H1 (cell line): ENCODE measurements at regions not wholly inside any gene's neighbourhood (a gene's known extent, or its start where the extent isn't known, plus 50 kb on each side); places are given as distances from the start of the nearest gene placed in this dataset.

Source experiments
- BCL11A ChIP-seq, 2 experiments: IDR thresholded peaks; one replicate each; pipeline ENCODE4 v1.6.1; 2011; ENCODE audit warnings: low read depth in 2 of 2, low read length in 2 of 2, mild to moderate bottlenecking in 2 of 2
- CTBP2 ChIP-seq: IDR thresholded peaks from 2 replicates; pipeline ENCODE4 v1.7.0; 2011; ENCODE audit warnings: borderline replicate concordance, mild to moderate bottlenecking, moderate library complexity, mixed read lengths, low read length; ENCODE audit not compliant: insufficient read depth, insufficient read length
- HDAC6 ChIP-seq: IDR thresholded peaks from one replicate; pipeline ENCODE4 v1.7.1; 2012; ENCODE audit warnings: low read depth, mild to moderate bottlenecking, inconsistent platforms, low read length, moderate library complexity
- KDM1A ChIP-seq: fragments of 200-600, 300-600 bp; sonication (generic); IDR thresholded peaks from 2 replicates; pipeline ENCODE4 v1.7.1; 2016; ENCODE audit warnings: mild to moderate bottlenecking, low read length, borderline replicate concordance
- NRF1 ChIP-seq: IDR thresholded peaks from 2 replicates; pipeline ENCODE4 v1.6.1; 2011; ENCODE audit warnings: mild to moderate bottlenecking, low read depth, low read length, improper control_type of control experiment
- SIRT6 ChIP-seq: IDR thresholded peaks from one replicate; pipeline ENCODE4 v1.7.1; 2012; ENCODE audit warnings: low read length, inconsistent platforms
- SP4 ChIP-seq: IDR thresholded peaks from 2 replicates; pipeline ENCODE4 v1.6.1; 2012; ENCODE audit warnings: low read length, inconsistent platforms
- TF ChIP-seq, protein P1 (sequence below): fragments of 300-600 bp; sonication (generic); IDR thresholded peaks from 2 replicates; pipeline ENCODE4 v1.7.1; 2012; ENCODE audit warnings: low read length, moderate library complexity, mild to moderate bottlenecking, inconsistent platforms; ENCODE audit not compliant: insufficient replicate concordance
- TF ChIP-seq, protein P2 (sequence below): IDR thresholded peaks from 2 replicates; pipeline ENCODE4 v1.6.1; 2011; ENCODE audit warnings: low read depth, mild to moderate bottlenecking, low read length; ENCODE audit not compliant: insufficient read depth
- TF ChIP-seq, protein P3 (sequence below): IDR thresholded peaks from 2 replicates; pipeline ENCODE4 v1.6.1; 2012; ENCODE audit warnings: inconsistent platforms
- TF ChIP-seq, protein P4 (sequence below): IDR thresholded peaks from 2 replicates; pipeline ENCODE4 v1.6.1; 2011; ENCODE audit warnings: low read length, improper control_type of control experiment

DNA sequence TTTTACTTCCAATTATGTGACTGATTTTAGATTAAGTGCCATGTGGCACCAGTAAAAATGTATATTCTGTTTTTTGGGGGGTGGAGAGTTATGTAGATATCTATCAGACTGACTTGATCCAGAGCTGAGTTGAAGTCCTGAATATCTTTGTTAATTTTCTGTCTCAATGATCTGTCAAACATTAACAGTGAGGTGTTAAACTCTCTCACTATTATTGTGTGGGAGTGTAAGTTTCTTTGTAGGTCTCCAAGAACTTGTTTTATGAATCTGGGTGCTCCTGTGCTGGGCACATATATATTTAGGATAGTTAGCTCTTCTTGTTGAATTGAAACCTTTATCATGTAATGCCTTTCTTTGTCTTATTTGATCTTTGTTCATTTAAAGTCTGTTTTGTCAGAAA is 276.5 kb upstream of the USP25 start (continued):
- TF ChIP-seq, protein P1, sequence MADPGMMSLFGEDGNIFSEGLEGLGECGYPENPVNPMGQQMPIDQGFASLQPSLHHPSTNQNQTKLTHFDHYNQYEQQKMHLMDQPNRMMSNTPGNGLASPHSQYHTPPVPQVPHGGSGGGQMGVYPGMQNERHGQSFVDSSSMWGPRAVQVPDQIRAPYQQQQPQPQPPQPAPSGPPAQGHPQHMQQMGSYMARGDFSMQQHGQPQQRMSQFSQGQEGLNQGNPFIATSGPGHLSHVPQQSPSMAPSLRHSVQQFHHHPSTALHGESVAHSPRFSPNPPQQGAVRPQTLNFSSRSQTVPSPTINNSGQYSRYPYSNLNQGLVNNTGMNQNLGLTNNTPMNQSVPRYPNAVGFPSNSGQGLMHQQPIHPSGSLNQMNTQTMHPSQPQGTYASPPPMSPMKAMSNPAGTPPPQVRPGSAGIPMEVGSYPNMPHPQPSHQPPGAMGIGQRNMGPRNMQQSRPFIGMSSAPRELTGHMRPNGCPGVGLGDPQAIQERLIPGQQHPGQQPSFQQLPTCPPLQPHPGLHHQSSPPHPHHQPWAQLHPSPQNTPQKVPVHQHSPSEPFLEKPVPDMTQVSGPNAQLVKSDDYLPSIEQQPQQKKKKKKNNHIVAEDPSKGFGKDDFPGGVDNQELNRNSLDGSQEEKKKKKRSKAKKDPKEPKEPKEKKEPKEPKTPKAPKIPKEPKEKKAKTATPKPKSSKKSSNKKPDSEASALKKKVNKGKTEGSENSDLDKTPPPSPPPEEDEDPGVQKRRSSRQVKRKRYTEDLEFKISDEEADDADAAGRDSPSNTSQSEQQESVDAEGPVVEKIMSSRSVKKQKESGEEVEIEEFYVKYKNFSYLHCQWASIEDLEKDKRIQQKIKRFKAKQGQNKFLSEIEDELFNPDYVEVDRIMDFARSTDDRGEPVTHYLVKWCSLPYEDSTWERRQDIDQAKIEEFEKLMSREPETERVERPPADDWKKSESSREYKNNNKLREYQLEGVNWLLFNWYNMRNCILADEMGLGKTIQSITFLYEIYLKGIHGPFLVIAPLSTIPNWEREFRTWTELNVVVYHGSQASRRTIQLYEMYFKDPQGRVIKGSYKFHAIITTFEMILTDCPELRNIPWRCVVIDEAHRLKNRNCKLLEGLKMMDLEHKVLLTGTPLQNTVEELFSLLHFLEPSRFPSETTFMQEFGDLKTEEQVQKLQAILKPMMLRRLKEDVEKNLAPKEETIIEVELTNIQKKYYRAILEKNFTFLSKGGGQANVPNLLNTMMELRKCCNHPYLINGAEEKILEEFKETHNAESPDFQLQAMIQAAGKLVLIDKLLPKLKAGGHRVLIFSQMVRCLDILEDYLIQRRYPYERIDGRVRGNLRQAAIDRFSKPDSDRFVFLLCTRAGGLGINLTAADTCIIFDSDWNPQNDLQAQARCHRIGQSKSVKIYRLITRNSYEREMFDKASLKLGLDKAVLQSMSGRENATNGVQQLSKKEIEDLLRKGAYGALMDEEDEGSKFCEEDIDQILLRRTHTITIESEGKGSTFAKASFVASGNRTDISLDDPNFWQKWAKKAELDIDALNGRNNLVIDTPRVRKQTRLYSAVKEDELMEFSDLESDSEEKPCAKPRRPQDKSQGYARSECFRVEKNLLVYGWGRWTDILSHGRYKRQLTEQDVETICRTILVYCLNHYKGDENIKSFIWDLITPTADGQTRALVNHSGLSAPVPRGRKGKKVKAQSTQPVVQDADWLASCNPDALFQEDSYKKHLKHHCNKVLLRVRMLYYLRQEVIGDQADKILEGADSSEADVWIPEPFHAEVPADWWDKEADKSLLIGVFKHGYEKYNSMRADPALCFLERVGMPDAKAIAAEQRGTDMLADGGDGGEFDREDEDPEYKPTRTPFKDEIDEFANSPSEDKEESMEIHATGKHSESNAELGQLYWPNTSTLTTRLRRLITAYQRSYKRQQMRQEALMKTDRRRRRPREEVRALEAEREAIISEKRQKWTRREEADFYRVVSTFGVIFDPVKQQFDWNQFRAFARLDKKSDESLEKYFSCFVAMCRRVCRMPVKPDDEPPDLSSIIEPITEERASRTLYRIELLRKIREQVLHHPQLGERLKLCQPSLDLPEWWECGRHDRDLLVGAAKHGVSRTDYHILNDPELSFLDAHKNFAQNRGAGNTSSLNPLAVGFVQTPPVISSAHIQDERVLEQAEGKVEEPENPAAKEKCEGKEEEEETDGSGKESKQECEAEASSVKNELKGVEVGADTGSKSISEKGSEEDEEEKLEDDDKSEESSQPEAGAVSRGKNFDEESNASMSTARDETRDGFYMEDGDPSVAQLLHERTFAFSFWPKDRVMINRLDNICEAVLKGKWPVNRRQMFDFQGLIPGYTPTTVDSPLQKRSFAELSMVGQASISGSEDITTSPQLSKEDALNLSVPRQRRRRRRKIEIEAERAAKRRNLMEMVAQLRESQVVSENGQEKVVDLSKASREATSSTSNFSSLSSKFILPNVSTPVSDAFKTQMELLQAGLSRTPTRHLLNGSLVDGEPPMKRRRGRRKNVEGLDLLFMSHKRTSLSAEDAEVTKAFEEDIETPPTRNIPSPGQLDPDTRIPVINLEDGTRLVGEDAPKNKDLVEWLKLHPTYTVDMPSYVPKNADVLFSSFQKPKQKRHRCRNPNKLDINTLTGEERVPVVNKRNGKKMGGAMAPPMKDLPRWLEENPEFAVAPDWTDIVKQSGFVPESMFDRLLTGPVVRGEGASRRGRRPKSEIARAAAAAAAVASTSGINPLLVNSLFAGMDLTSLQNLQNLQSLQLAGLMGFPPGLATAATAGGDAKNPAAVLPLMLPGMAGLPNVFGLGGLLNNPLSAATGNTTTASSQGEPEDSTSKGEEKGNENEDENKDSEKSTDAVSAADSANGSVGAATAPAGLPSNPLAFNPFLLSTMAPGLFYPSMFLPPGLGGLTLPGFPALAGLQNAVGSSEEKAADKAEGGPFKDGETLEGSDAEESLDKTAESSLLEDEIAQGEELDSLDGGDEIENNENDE = no peak
- TF ChIP-seq, protein P2, sequence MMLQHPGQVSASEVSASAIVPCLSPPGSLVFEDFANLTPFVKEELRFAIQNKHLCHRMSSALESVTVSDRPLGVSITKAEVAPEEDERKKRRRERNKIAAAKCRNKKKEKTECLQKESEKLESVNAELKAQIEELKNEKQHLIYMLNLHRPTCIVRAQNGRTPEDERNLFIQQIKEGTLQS = no peak
- TF ChIP-seq, protein P3, sequence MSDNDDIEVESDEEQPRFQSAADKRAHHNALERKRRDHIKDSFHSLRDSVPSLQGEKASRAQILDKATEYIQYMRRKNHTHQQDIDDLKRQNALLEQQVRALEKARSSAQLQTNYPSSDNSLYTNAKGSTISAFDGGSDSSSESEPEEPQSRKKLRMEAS = no peak
- TF ChIP-seq, protein P4, sequence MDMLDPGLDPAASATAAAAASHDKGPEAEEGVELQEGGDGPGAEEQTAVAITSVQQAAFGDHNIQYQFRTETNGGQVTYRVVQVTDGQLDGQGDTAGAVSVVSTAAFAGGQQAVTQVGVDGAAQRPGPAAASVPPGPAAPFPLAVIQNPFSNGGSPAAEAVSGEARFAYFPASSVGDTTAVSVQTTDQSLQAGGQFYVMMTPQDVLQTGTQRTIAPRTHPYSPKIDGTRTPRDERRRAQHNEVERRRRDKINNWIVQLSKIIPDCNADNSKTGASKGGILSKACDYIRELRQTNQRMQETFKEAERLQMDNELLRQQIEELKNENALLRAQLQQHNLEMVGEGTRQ = no peak
- no peak for TF ChIP-seq SIRT6
- TF ChIP-seq KDM1A = no peak
- no peak for TF ChIP-seq SP4
- no peak for TF ChIP-seq HDAC6
- no peak for TF ChIP-seq NRF1
- no peak for TF ChIP-seq BCL11A (IDR thresholded peaks at IDR 0.05; ENCODE audit: low read depth in 2 of 2, low read length in 2 of 2)
- TF ChIP-seq CTBP2 = no peak
